HL-60 (cell line): ENCODE measurements at regions not wholly inside any gene's neighbourhood (a gene's known extent, or its start where the extent isn't known, plus 50 kb on each side); places are given as distances from the start of the nearest gene placed in this dataset.

Experiments used
- GABPA ChIP-seq: IDR thresholded peaks from 2 replicates; pipeline ENCODE4 v1.6.1; 2012; ENCODE audit warnings: low read depth
- POLR2AphosphoS5 ChIP-seq: IDR thresholded peaks from 2 replicates; pipeline ENCODE4 v1.6.1; 2012; ENCODE audit warnings: low read depth
- SPI1 ChIP-seq: IDR thresholded peaks from 2 replicates; pipeline ENCODE4 v1.6.1; 2012; ENCODE audit warnings: low read depth, mild to moderate bottlenecking, borderline replicate concordance
- TF ChIP-seq, protein P1 (sequence below): IDR thresholded peaks from one replicate; pipeline ENCODE4 v1.5.1; 2011; ENCODE audit warnings: low read length, control low read depth, inconsistent platforms; ENCODE audit not compliant: insufficient read depth
- TF ChIP-seq, protein P2 (sequence below): IDR thresholded peaks from 2 replicates; pipeline ENCODE4 v1.6.1; 2012; ENCODE audit warnings: low read depth; ENCODE audit not compliant: insufficient replicate concordance

GRCh38 chr6:105835373-105835772, 250.8 kb upstream of the PRDM1 start:
- TF ChIP-seq, protein P1, sequence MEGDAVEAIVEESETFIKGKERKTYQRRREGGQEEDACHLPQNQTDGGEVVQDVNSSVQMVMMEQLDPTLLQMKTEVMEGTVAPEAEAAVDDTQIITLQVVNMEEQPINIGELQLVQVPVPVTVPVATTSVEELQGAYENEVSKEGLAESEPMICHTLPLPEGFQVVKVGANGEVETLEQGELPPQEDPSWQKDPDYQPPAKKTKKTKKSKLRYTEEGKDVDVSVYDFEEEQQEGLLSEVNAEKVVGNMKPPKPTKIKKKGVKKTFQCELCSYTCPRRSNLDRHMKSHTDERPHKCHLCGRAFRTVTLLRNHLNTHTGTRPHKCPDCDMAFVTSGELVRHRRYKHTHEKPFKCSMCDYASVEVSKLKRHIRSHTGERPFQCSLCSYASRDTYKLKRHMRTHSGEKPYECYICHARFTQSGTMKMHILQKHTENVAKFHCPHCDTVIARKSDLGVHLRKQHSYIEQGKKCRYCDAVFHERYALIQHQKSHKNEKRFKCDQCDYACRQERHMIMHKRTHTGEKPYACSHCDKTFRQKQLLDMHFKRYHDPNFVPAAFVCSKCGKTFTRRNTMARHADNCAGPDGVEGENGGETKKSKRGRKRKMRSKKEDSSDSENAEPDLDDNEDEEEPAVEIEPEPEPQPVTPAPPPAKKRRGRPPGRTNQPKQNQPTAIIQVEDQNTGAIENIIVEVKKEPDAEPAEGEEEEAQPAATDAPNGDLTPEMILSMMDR = no peak
- TF ChIP-seq, protein P2, sequence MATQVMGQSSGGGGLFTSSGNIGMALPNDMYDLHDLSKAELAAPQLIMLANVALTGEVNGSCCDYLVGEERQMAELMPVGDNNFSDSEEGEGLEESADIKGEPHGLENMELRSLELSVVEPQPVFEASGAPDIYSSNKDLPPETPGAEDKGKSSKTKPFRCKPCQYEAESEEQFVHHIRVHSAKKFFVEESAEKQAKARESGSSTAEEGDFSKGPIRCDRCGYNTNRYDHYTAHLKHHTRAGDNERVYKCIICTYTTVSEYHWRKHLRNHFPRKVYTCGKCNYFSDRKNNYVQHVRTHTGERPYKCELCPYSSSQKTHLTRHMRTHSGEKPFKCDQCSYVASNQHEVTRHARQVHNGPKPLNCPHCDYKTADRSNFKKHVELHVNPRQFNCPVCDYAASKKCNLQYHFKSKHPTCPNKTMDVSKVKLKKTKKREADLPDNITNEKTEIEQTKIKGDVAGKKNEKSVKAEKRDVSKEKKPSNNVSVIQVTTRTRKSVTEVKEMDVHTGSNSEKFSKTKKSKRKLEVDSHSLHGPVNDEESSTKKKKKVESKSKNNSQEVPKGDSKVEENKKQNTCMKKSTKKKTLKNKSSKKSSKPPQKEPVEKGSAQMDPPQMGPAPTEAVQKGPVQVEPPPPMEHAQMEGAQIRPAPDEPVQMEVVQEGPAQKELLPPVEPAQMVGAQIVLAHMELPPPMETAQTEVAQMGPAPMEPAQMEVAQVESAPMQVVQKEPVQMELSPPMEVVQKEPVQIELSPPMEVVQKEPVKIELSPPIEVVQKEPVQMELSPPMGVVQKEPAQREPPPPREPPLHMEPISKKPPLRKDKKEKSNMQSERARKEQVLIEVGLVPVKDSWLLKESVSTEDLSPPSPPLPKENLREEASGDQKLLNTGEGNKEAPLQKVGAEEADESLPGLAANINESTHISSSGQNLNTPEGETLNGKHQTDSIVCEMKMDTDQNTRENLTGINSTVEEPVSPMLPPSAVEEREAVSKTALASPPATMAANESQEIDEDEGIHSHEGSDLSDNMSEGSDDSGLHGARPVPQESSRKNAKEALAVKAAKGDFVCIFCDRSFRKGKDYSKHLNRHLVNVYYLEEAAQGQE = no peak
- no peak for TF ChIP-seq GABPA
- no peak for TF ChIP-seq POLR2AphosphoS5
- no peak for TF ChIP-seq SPI1
